Glomerular endothelial cell (primary cell): ENCODE measurements at regions not wholly inside any gene's neighbourhood (a gene's known extent, or its start where the extent isn't known, plus 50 kb on each side); places are given as distances from the start of the nearest gene placed in this dataset.

Source experiments
- DNase-seq: peaks from one replicate; pipeline ENCODE4 v3.0.0-alpha.2; 2011; ENCODE audit warnings: low read depth, low spot score; ENCODE audit errors: extremely low read depth

- DNase-seq = no peak
These were observed 59.9 kb upstream of the WDR17 start for GRCh38 chr4:176005766-176006165.

- DNase-seq = no peak
These were observed 56.4 kb upstream of the WDR17 start for GRCh38 chr4:176009254-176009653.

- DNase-seq = no peak
These were observed 54.1 kb upstream of the WDR17 start for GRCh38 chr4:176011529-176011928.

- no peak for DNase-seq
These were observed 52.0 kb upstream of the WDR17 start for GRCh38 chr4:176013476-176014247.

- DNase-seq = no peak
These were observed 51.0 kb upstream of the WDR17 start for GRCh38 chr4:176014583-176015108.
